ENCODE measurements at regions not wholly inside any gene's neighbourhood (a gene's known extent, or its start where the extent isn't known, plus 50 kb on each side); places are given as distances from the start of the nearest gene placed in this dataset.

- TF ChIP-seq CTCF (conservative IDR thresholded peaks at IDR 0.05) (no peak), EZH2 (IDR thresholded peaks at IDR 0.05; ENCODE audit: low read depth) (no peak)
- H3K27ac ChIP-seq, result no peak overlapping the region
- ChIA-PET POLR2A (ENCODE audit: unreplicated experiment) (no interaction called here), CTCF (no interaction called here)
- no peaks in the 10 kb centered on the region for H3K79me2 ChIP-seq (ENCODE audit: low read depth)
- H3K9me3 ChIP-seq (ENCODE audit: insufficient read depth, low read depth), result no peaks in the 10 kb centered on the region
- H3K27me3 ChIP-seq (ENCODE audit: insufficient read depth, low read depth), result no peaks in the 10 kb centered on the region
- no peak overlapping the region for H3K4me2 ChIP-seq
- H2AFZ ChIP-seq, result no peak overlapping the region
- H3K4me1 ChIP-seq (replicated peaks; ENCODE audit: insufficient read depth), result no peaks in the 10 kb centered on the region
- no peak overlapping the region for H3K4me3 ChIP-seq
- no peak for DNase-seq
- no TSS peak for BruUV-seq (replicated peaks)
- intact Hi-C loops (cut with micrococcal nuclease; ENCODE audit: unreplicated experiment), result no loop called here
- no peaks in the 10 kb centered on the region for H3F3A ChIP-seq (ENCODE audit: insufficient read depth, low read depth)
- no peaks in the 10 kb centered on the region for H4K20me1 ChIP-seq (ENCODE audit: insufficient read depth)
- H3K9me2 ChIP-seq (ENCODE audit: insufficient read depth), result no peaks in the 10 kb centered on the region
- H3K36me3 ChIP-seq (ENCODE audit: low read depth), result no peaks in the 10 kb centered on the region
Measured at GRCh38 chr9:117952581-117952980, 248.4 kb downstream of the TLR4 start.

GRCh38 chr9:117957267-117957666, 253.1 kb downstream of the TLR4 start:
- no peak for DNase-seq
- intact Hi-C loops (cut with micrococcal nuclease; ENCODE audit: unreplicated experiment), result no loop called here
- TF ChIP-seq EZH2 (IDR thresholded peaks at IDR 0.05; ENCODE audit: low read depth), result no peak
- TF ChIP-seq CTCF (conservative IDR thresholded peaks at IDR 0.05), result no peak
- Histone ChIP-seq H3K9me3 (ENCODE audit: insufficient read depth, low read depth) (no peaks in the 10 kb centered on the region), H3K9me2 (ENCODE audit: insufficient read depth) (no peaks in the 10 kb centered on the region), H3F3A (ENCODE audit: insufficient read depth, low read depth) (no peaks in the 10 kb centered on the region), H3K36me3 (ENCODE audit: low read depth) (no peaks in the 10 kb centered on the region), H3K79me2 (ENCODE audit: low read depth) (no peaks in the 10 kb centered on the region), H4K20me1 (ENCODE audit: insufficient read depth) (no peaks in the 10 kb centered on the region), H3K27ac (no peak overlapping the region), H3K27me3 (ENCODE audit: insufficient read depth, low read depth) (no peaks in the 10 kb centered on the region), H3K4me3 (no peak overlapping the region), H3K4me2 (no peak overlapping the region), H2AFZ (no peak overlapping the region), H3K4me1 (replicated peaks; ENCODE audit: insufficient read depth) (no peaks in the 10 kb centered on the region)
- ChIA-PET CTCF (no interaction called here), POLR2A (ENCODE audit: unreplicated experiment) (no interaction called here)
- no TSS peak for BruUV-seq (replicated peaks)

- H3K27ac ChIP-seq, result no peak overlapping the region
- no peaks in the 10 kb centered on the region for H3K79me2 ChIP-seq (ENCODE audit: low read depth)
- no peaks in the 10 kb centered on the region for H3K36me3 ChIP-seq (ENCODE audit: low read depth)
- no peaks in the 10 kb centered on the region for H3K9me3 ChIP-seq (ENCODE audit: insufficient read depth, low read depth)
- H4K20me1 ChIP-seq (ENCODE audit: insufficient read depth), result no peaks in the 10 kb centered on the region
- BruUV-seq (replicated peaks), result no TSS peak
- no peak overlapping the region for H2AFZ ChIP-seq
- H3K9me2 ChIP-seq (ENCODE audit: insufficient read depth), result no peaks in the 10 kb centered on the region
- no peak overlapping the region for H3K4me2 ChIP-seq
- intact Hi-C loops (cut with micrococcal nuclease; ENCODE audit: unreplicated experiment), result no loop called here
- H3F3A ChIP-seq (ENCODE audit: insufficient read depth, low read depth), result no peaks in the 10 kb centered on the region
- ChIA-PET CTCF (interaction anchor here (0.5 kb wide), 1 partner anchor 240 kb away, joined by 3 read pairs; no protein-coding TSS in a partner anchor), POLR2A (ENCODE audit: unreplicated experiment) (no interaction called here)
- no peaks in the 10 kb centered on the region for H3K4me1 ChIP-seq (replicated peaks; ENCODE audit: insufficient read depth)
- no peak for TF ChIP-seq CTCF (conservative IDR thresholded peaks at IDR 0.05)
- no peak for TF ChIP-seq EZH2 (IDR thresholded peaks at IDR 0.05; ENCODE audit: low read depth)
- DNase-seq, result no peak
- H3K4me3 ChIP-seq, result no peak overlapping the region
- H3K27me3 ChIP-seq (ENCODE audit: insufficient read depth, low read depth), result no peaks in the 10 kb centered on the region
Measured at GRCh38 chr9:117958726-117959125, 254.5 kb downstream of the TLR4 start.
